ENCODE measurements at regions not wholly inside any gene's neighbourhood (a gene's known extent, or its start where the extent isn't known, plus 50 kb on each side); places are given as distances from the start of the nearest gene placed in this dataset.

DNA sequence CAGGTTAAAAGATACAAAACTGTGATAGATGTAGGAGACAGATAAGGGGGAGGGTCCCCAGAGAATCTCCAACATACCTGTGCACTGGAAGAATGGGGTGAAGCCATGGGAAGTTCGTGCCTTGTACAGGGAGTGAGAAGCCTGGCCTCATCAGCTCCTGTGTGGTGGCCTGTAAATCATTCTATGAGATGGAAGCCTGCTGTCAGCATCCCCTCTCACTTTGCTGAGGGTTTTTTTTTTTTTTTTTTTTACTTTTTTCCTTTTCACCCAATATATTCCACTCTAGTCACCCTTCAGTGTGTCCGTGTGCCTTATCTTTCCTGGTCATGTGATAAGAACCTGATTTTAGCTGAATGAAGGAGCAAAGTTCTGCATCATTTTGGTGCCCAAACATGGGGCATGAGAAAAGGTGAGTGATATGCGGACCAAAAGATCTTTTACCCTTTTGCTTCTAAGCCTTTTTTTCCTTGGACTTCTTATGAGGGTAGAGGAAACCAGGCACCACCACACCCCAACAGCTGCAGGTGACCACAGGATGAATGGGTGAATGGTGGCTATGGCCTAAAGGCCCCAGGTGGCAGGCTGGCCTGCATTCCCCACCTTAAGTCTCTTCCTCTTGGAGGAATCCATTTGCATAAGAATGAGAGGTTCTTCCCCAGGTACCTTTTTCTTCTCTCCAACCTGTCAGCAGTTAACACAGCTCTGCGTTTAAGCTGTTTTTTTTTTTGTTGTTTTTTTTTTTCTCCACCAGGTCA is 1345.0 kb downstream of the NSUN3 start:
- no peaks in the 10 kb centered on the region for H3K27me3 ChIP-seq (ENCODE audit: control insufficient read depth in 2 of 2, insufficient read depth in 2 of 2, low read length in 2 of 2)
- no peak for DNase-seq (ENCODE audit: extremely low read depth in 1 of 4, low spot score in 3 of 4)
- H3K27ac ChIP-seq (ENCODE audit: extremely low read depth, low read depth, low read length): no peak overlapping the region
- H3K9me3 ChIP-seq (replicated peaks; ENCODE audit: control insufficient read depth, insufficient read depth, low read depth, low read length): no peaks in the 10 kb centered on the region
- BruUV-seq (replicated peaks): no TSS peak
- ATAC-seq: no peak
- CTCF ChIA-PET (ENCODE audit: low intra/inter-chr PET ratio): no interaction called here
- H3K9ac ChIP-seq (ENCODE audit: insufficient read depth in 1 of 2, low read depth in 2 of 2, low read length in 2 of 2): no peak overlapping the region
- no peak for FAIRE-seq
- H3K36me3 ChIP-seq (ENCODE audit: control insufficient read depth, insufficient read depth, low read length): no peaks in the 10 kb centered on the region
- in situ Hi-C loops (cut with MboI) (no loop called here), intact Hi-C loops (cut with micrococcal nuclease) (no loop called here)
- H3K4me1 ChIP-seq (replicated peaks in 1 of 2; ENCODE audit: control insufficient read depth in 2 of 2, insufficient read depth in 2 of 2, low read length in 2 of 2): no peaks in the 10 kb centered on the region
- no peak overlapping the region for H3K4me2 ChIP-seq (ENCODE audit: insufficient read depth, low read length)
- no peaks in the 10 kb centered on the region for H3K79me2 ChIP-seq (ENCODE audit: control insufficient read depth, insufficient read depth, low read length)
- 0% methylated on average over 3 of the region's 4 CpGs for WGBS (ENCODE audit: insufficient coverage, low coverage, missing lambda C conversion rate)
- no peaks in the 10 kb centered on the region for H3K9me1 ChIP-seq (ENCODE audit: control insufficient read depth, insufficient read depth, low read length)
- H2AFZ ChIP-seq (ENCODE audit: low read depth, low read length): no peak overlapping the region
- POLR2A ChIA-PET: no interaction called here
- no peak overlapping the region for H3K4me3 ChIP-seq
- no peaks in the 10 kb centered on the region for H4K20me1 ChIP-seq (replicated peaks; ENCODE audit: control insufficient read depth, insufficient read depth, low read length)
- TF ChIP-seq, protein P1, sequence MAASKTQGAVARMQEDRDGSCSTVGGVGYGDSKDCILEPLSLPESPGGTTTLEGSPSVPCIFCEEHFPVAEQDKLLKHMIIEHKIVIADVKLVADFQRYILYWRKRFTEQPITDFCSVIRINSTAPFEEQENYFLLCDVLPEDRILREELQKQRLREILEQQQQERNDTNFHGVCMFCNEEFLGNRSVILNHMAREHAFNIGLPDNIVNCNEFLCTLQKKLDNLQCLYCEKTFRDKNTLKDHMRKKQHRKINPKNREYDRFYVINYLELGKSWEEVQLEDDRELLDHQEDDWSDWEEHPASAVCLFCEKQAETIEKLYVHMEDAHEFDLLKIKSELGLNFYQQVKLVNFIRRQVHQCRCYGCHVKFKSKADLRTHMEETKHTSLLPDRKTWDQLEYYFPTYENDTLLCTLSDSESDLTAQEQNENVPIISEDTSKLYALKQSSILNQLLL (CRISPR knock-in tag; IDR thresholded peaks at IDR 0.05; ENCODE audit: borderline replicate concordance): no peak
- TF ChIP-seq DMBX1 (CRISPR knock-in tag; IDR thresholded peaks at IDR 0.05; ENCODE audit: borderline replicate concordance) (no peak), FOXP1 (CRISPR knock-in tag; IDR thresholded peaks at IDR 0.05) (no peak), NUFIP1 (IDR thresholded peaks at IDR 0.05; ENCODE audit: partially characterized antibody) (no peak), NCOA4 (IDR thresholded peaks at IDR 0.05; ENCODE audit: partially characterized antibody) (no peak), GATAD2A (IDR thresholded peaks at IDR 0.05) (no peak), SAP30 (IDR thresholded peaks at IDR 0.05; ENCODE audit: borderline replicate concordance, insufficient read depth, low read depth, low read length, poor library complexity, severe bottlenecking) (no peak), KLF16 (IDR thresholded peaks at IDR 0.05) (no peak), TSC22D4 (tag; IDR thresholded peaks at IDR 0.05) (no peak)
- TF ChIP-seq, protein P2, sequence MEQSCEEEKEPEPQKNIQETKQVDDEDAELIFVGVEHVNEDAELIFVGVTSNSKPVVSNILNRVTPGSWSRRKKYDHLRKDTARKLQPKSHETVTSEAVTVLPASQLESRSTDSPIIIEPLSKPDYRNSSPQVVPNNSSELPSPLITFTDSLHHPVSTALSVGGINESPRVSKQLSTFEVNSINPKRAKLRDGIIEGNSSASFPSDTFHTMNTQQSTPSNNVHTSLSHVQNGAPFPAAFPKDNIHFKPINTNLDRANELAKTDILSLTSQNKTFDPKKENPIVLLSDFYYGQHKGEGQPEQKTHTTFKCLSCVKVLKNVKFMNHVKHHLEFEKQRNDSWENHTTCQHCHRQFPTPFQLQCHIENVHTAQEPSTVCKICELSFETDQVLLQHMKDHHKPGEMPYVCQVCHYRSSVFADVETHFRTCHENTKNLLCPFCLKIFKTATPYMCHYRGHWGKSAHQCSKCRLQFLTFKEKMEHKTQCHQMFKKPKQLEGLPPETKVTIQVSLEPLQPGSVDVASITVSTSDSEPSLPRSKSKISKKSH (CRISPR knock-in tag; IDR thresholded peaks at IDR 0.05): no peak
- TF ChIP-seq, protein P3, sequence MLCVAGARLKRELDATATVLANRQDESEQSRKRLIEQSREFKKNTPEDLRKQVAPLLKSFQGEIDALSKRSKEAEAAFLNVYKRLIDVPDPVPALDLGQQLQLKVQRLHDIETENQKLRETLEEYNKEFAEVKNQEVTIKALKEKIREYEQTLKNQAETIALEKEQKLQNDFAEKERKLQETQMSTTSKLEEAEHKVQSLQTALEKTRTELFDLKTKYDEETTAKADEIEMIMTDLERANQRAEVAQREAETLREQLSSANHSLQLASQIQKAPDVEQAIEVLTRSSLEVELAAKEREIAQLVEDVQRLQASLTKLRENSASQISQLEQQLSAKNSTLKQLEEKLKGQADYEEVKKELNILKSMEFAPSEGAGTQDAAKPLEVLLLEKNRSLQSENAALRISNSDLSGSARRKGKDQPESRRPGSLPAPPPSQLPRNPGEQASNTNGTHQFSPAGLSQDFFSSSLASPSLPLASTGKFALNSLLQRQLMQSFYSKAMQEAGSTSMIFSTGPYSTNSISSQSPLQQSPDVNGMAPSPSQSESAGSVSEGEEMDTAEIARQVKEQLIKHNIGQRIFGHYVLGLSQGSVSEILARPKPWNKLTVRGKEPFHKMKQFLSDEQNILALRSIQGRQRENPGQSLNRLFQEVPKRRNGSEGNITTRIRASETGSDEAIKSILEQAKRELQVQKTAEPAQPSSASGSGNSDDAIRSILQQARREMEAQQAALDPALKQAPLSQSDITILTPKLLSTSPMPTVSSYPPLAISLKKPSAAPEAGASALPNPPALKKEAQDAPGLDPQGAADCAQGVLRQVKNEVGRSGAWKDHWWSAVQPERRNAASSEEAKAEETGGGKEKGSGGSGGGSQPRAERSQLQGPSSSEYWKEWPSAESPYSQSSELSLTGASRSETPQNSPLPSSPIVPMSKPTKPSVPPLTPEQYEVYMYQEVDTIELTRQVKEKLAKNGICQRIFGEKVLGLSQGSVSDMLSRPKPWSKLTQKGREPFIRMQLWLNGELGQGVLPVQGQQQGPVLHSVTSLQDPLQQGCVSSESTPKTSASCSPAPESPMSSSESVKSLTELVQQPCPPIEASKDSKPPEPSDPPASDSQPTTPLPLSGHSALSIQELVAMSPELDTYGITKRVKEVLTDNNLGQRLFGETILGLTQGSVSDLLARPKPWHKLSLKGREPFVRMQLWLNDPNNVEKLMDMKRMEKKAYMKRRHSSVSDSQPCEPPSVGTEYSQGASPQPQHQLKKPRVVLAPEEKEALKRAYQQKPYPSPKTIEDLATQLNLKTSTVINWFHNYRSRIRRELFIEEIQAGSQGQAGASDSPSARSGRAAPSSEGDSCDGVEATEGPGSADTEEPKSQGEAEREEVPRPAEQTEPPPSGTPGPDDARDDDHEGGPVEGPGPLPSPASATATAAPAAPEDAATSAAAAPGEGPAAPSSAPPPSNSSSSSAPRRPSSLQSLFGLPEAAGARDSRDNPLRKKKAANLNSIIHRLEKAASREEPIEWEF (CRISPR knock-in tag; IDR thresholded peaks at IDR 0.05): no peak

All from K562 (cell line).